Activated T-helper 9 cell treated with anti-CD3 and anti-CD28 coated beads, Interleukin-2, amount 50 U/mL, for 16 hours (primary cell): ENCODE measurements at regions not wholly inside any gene's neighbourhood (a gene's known extent, or its start where the extent isn't known, plus 50 kb on each side); places are given as distances from the start of the nearest gene placed in this dataset.

Source experiments
- DNase-seq: peaks from one replicate; pipeline ENCODE4 v3.0.0-alpha.2; 2020; ENCODE audit warnings: low read depth

DNA sequence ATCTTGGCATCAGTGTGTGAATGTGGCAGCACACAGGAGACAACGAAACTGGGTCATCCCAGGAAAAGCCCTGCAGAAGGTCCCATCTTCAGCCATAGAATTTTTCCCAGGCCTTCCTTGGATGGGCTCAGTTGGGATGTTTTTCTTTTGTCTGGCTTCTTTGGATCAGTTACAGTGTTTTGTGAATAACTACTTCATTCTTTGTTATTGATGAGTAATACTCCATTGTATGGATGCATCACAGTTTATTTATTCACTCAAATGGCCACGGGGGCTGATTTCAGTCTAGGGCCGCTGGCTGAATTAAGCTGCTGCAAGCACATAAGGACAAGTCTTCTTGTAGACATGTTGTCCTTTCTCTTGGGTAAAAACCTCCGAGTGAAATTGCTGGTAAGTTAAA is 81.3 kb upstream of the CD93 start:
- DNase-seq = no peak

- DNase-seq = no peak
These were observed 80.4 kb upstream of the CD93 start for GRCh38 chr20:23166563-23166962.

- DNase-seq = no peak
These were observed 79.8 kb upstream of the CD93 start for GRCh38 chr20:23165964-23166363.

GRCh38 chr20:23165307-23165750 is 79.2 kb upstream of the CD93 start:
- DNase-seq = no peak

DNA sequence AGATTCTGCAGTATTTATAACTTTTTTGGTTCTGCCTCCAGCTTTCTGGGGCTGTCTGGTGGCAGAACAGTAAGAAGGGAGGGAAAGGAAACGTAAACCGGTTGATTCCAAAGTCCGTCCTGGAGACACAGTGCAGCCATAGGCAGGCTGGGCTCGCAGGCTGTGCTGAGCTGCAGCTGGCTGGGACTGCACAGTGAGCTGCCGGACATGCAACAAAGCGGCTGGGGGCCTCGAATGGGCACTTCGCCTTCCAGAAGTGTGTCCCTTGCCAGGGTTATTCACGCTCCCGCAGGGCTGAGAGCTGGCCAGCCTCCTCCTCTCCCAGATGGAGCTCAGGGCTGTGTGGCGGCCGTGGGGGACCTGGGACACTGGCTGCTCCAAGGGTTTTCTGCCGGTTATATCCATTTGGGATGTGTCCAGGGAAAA is 78.1 kb upstream of the CD93 start:
- no peak for DNase-seq

- DNase-seq = no peak
These were observed 77.4 kb upstream of the CD93 start for GRCh38 chr20:23163562-23163961.

DNA sequence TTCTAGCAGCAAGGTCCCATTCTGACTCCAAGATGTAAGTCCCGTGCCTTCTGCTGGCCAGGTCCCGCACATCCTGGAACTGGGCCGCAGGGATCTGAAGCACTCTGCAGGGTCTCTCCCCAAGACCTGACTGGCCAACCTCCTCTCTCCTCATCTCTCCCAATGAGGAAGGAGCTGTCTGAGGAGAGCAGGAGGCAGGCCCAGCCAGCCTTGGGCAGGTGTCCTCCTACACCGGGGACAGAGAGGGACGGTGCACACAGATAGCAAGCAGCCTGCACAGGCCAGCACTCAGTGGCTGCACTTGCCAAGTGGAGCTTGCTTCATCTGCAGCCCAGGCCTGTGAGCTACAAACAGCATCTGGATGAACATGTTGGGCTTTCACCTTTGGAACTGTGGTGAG is 76.8 kb upstream of the CD93 start:
- DNase-seq = no peak

GRCh38 chr20:23161968-23162696 is 76.0 kb upstream of the CD93 start:
- no peak for DNase-seq

GRCh38 chr20:23161244-23161891 is 75.2 kb upstream of the CD93 start:
- DNase-seq = no peak

- no peak for DNase-seq
These were observed 74.6 kb upstream of the CD93 start for GRCh38 chr20:23160536-23161243.

- no peak for DNase-seq
These were observed 73.8 kb upstream of the CD93 start for GRCh38 chr20:23159947-23160318.

DNA sequence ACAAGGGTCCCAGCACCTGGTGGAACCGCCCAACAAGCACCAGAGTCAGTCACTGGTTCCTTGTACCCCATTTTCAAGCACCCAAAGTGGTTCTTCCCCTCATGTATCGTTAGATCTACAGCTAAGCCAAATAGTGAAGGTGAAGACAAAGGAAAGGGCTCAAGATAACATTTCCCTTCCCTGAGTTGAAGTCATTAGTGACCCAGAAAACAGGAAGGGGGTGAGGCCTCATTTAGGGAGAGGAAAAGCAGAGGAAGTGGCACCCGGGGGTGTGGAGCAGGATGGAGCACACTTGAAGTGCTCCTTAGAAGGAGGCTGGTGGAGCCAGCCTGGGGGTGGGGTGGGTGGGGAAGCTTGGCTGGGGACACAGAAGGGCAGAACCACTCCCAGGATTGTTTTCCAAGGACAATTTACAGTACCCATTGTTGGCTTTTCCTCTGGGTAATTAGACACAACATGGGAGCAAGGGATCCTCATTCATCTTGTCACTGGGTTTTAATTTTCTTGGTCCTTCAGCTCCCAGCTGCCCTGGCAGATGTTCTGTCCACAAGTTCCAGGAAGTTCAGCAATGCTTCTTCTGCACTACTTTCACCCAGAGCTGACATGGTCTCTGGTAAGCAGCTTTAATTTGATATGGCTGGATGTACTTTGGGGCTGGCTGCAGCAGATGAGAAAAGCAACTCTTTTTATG is 73.3 kb upstream of the CD93 start:
- DNase-seq = no peak

- DNase-seq = no peak
These were observed 71.6 kb upstream of the CD93 start for GRCh38 chr20:23157734-23158133.

GRCh38 chr20:23156842-23157423 is 70.8 kb upstream of the CD93 start:
- no peak for DNase-seq

DNA sequence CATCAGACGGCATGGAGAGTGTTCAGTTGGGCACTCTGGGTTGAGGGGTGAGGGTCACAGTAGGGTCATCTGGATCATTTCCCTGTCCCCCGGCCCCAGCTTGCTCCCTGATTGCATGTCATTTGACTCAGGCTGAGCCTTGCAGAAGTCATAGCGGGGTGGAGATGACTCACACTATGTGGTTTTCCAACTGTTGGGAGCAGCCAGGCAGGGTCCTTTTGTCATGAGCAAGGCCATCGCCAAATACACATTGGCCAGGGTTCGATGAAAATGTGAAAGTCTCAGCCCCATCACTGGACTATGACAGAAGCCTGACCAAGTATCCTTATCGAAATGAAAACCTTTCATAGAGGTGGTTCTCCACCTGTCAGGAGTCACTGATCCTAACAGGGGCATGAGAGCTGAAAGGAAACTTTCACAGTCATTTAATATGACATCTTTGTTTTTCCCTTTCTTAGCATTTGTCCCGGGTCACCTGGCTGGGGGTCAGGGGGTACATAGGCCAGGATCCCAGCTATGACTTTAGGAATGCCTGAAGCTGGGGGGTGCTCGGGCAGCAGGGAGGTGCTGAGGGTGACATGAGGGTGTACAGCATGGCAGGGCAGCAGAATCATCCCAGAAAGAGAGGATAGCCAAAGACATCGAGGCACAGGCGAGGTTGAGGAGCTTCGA is 70.2 kb upstream of the CD93 start:
- DNase-seq = no peak

DNA sequence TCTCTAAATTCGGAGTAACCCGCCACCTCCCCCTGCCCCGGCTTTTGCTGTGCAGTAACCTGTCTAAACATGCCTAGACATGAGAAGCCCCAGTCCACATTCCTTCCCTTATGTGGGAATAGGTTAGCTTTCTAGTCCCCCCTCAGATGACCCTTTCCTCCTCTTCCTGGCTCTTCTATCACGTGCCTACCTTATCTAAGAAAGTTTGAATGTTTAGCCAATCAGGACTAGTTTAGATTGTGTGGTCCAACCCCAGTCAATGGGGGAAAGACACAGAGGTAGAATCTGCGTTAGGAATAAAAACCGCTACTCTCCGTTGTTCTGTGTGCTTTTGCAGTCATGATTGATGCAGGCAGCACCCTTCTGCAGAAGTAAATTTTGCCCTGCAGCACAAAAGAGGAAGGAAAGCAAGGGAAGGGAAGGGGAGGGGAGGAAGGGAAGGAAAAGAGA is 69.0 kb upstream of the CD93 start:
- DNase-seq = no peak

GRCh38 chr20:23153696-23154341 is 67.7 kb upstream of the CD93 start:
- DNase-seq = no peak

GRCh38 chr20:23152902-23153301 is 66.8 kb upstream of the CD93 start:
- DNase-seq = no peak

- DNase-seq = no peak
These were observed 66.3 kb upstream of the CD93 start for GRCh38 chr20:23152308-23152892.

GRCh38 chr20:23151885-23152284 is 65.8 kb upstream of the CD93 start:
- no peak for DNase-seq
